OCI-LY7 (cell line): ENCODE measurements at regions not wholly inside any gene's neighbourhood (a gene's known extent, or its start where the extent isn't known, plus 50 kb on each side); places are given as distances from the start of the nearest gene placed in this dataset.

ENCODE experiments used
- BruUV-seq: library from RNA; stranded (reverse); fragments of 400-500 nt; replicated peaks from 2 replicates; lab custom pipeline; 2021; lab: Mats Ljungman, UMichigan
- CTCF ChIA-PET: fragments of 300-600 bp; sonication (Branson Sonifier 250); formaldehyde crosslinking; loops from one replicate; lab custom pipeline; 2022; ENCODE audit warnings: antibody characterized with exemption; ENCODE audit not compliant: unreplicated experiment; lab: Charles Lee
- POLR2A ChIA-PET: fragments of 300-600 bp; sonication (Branson Sonifier 250); formaldehyde crosslinking; loops from one replicate; lab custom pipeline; 2022; ENCODE audit warnings: antibody characterized with exemption; lab: Charles Lee
- DNase-seq: peaks from one replicate; pipeline ENCODE4 v3.0.0-alpha.2; 2015; ENCODE audit warnings: low spot score
- H2AFZ ChIP-seq: fragments of 200-600 bp; sonication (generic), shearing (Covaris generic); 2 replicates; pipeline ENCODE4 v1.6.1; 2014; ENCODE audit warnings: mild to moderate bottlenecking, antibody characterized with exemption, low read length, moderate library complexity
- H3K27ac ChIP-seq: fragments of 200-600 bp; sonication (generic); 2 replicates; pipeline ENCODE4 v1.5.1; 2014; ENCODE audit warnings: mixed run types, low read depth, mild to moderate bottlenecking, moderate library complexity, low read length, inconsistent platforms; ENCODE audit not compliant: poor library complexity, severe bottlenecking
- H3K36me3 ChIP-seq: fragments of 200-600 bp; sonication (generic); 2 replicates; pipeline ENCODE4 v1.6.1; 2014; ENCODE audit warnings: mild to moderate bottlenecking, antibody characterized with exemption, low read length, moderate library complexity, mixed read lengths; ENCODE audit not compliant: insufficient read depth
- H3K4me1 ChIP-seq: fragments of 200-600 bp; sonication (generic); 2 replicates; pipeline ENCODE4 v1.5.1; 2014; ENCODE audit warnings: mild to moderate bottlenecking, low read length; ENCODE audit not compliant: insufficient read depth, poor library complexity, severe bottlenecking
- H3K4me2 ChIP-seq: fragments of 200-600 bp; sonication (generic); 2 replicates; pipeline ENCODE4 v1.6.1; 2014; ENCODE audit warnings: mild to moderate bottlenecking, low read length
- H3K4me3 ChIP-seq: fragments of 200-600 bp; sonication (generic); 2 replicates; pipeline ENCODE4 v1.5.1; 2014; ENCODE audit warnings: mild to moderate bottlenecking, low read depth, low read length; ENCODE audit not compliant: poor library complexity, severe bottlenecking
- H3K79me2 ChIP-seq: fragments of 200-600 bp; sonication (generic); 2 replicates; pipeline ENCODE4 v1.6.1; 2016; ENCODE audit warnings: low read depth, mild to moderate bottlenecking, low read length, moderate library complexity, mixed read lengths; ENCODE audit not compliant: insufficient read depth
- H3K9me2 ChIP-seq: fragments of 200-600 bp; sonication (generic); 2 replicates; pipeline ENCODE4 v1.6.1; 2016; ENCODE audit warnings: mild to moderate bottlenecking, low read length, mixed read lengths; ENCODE audit not compliant: insufficient read depth
- H3K9me3 ChIP-seq: fragments of 200-600 bp; sonication (generic); 2 replicates; pipeline ENCODE4 v1.6.1; 2014; ENCODE audit warnings: mild to moderate bottlenecking, mixed run types, low read length, mixed read lengths
- H4K20me1 ChIP-seq: fragments of 200-600 bp; sonication (generic); 2 replicates; pipeline ENCODE4 v1.6.1; 2014; ENCODE audit warnings: mild to moderate bottlenecking, antibody characterized with exemption, low read length, moderate library complexity, mixed read lengths; ENCODE audit not compliant: insufficient read depth
- CTCF ChIP-seq: fragments of 200-600 bp; sonication (generic); conservative IDR thresholded peaks from 2 replicates; pipeline ENCODE4 v1.5.1; 2014; ENCODE audit warnings: mild to moderate bottlenecking, antibody characterized with exemption, low read length, moderate library complexity, mixed read lengths
- EZH2phosphoT487 ChIP-seq: fragments of 200-600 bp; sonication (generic); IDR thresholded peaks from 2 replicates; pipeline ENCODE4 v1.6.1; 2018; ENCODE audit warnings: low read depth, borderline replicate concordance, mild to moderate bottlenecking, mixed run types, antibody characterized with exemption, low read length, moderate library complexity, mixed read lengths
- intact Hi-C: fragments of 100-400 bp; cut with micrococcal nuclease; formaldehyde crosslinking; loops from one replicate; pipeline ENCODE4 v1.10.0; 2022; ENCODE audit not compliant: unreplicated experiment

- no TSS peak for BruUV-seq
- CTCF ChIA-PET: no interaction called here
Measured at GRCh38 chr18:8493141-8493540, 116.1 kb upstream of the RAB12 start.

GRCh38 chr18:8496186-8496585 is 113.1 kb upstream of the RAB12 start:
- no peak for TF ChIP-seq EZH2phosphoT487
- TF ChIP-seq CTCF: no peak
- DNase-seq: no peak
- no peak overlapping the region for H2AFZ ChIP-seq
- ChIA-PET POLR2A (no interaction called here), CTCF (no interaction called here)
- H3K4me1 ChIP-seq: no peaks in the 10 kb centered on the region
- no TSS peak for BruUV-seq
- no peaks in the 10 kb centered on the region for H4K20me1 ChIP-seq
- intact Hi-C loops: no loop called here
- no peak overlapping the region for H3K4me2 ChIP-seq
- H3K4me3 ChIP-seq: no peak overlapping the region
- no peaks in the 10 kb centered on the region for H3K79me2 ChIP-seq
- H3K9me2 ChIP-seq: no peaks in the 10 kb centered on the region
- no peak overlapping the region for H3K27ac ChIP-seq
- H3K9me3 ChIP-seq: no peaks in the 10 kb centered on the region
- no peaks in the 10 kb centered on the region for H3K36me3 ChIP-seq

More at GRCh38 chr18:8493141-8493540, 116.1 kb upstream of the RAB12 start:
- no peak for DNase-seq
- no peaks in the 10 kb centered on the region for H3K9me3 ChIP-seq
- no peaks in the 10 kb centered on the region for H3K79me2 ChIP-seq
- H3K4me3 ChIP-seq: no peak overlapping the region
- no peak for TF ChIP-seq EZH2phosphoT487
- TF ChIP-seq CTCF: no peak
- H3K36me3 ChIP-seq: no peaks in the 10 kb centered on the region
- H2AFZ ChIP-seq: no peak overlapping the region
- intact Hi-C loops: no loop called here
- POLR2A ChIA-PET: no interaction called here
- no peaks in the 10 kb centered on the region for H4K20me1 ChIP-seq
- H3K27ac ChIP-seq: no peak overlapping the region
- no peaks in the 10 kb centered on the region for H3K4me1 ChIP-seq
- H3K9me2 ChIP-seq: no peaks in the 10 kb centered on the region
- no peak overlapping the region for H3K4me2 ChIP-seq

- Histone ChIP-seq H3K9me3 (no peaks in the 10 kb centered on the region), H2AFZ (no peak overlapping the region), H3K36me3 (no peaks in the 10 kb centered on the region), H3K27ac (no peak overlapping the region), H4K20me1 (no peaks in the 10 kb centered on the region), H3K9me2 (no peaks in the 10 kb centered on the region), H3K4me1 (no peaks in the 10 kb centered on the region), H3K79me2 (no peaks in the 10 kb centered on the region), H3K4me3 (no peak overlapping the region), H3K4me2 (no peak overlapping the region)
- TF ChIP-seq EZH2phosphoT487: no peak
- TF ChIP-seq CTCF: no peak
- no TSS peak for BruUV-seq
- CTCF ChIA-PET: no interaction called here
- POLR2A ChIA-PET: no interaction called here
- DNase-seq: no peak
- intact Hi-C loops: no loop called here
Measured at GRCh38 chr18:8498905-8499304, 110.3 kb upstream of the RAB12 start.
